GM12865 (cell line): ENCODE measurements at regions not wholly inside any gene's neighbourhood (a gene's known extent, or its start where the extent isn't known, plus 50 kb on each side); places are given as distances from the start of the nearest gene placed in this dataset.

ENCODE experiments used
- DNase-seq: peaks from one replicate; pipeline ENCODE4 v3.0.0; 2010; ENCODE audit warnings: low read depth
- H3K4me3 ChIP-seq: 2 replicates; pipeline ENCODE4 v1.5.1; 2011; ENCODE audit warnings: mild to moderate bottlenecking, low read depth, low read length, control low read depth
- TF ChIP-seq, protein P1 (sequence below): IDR thresholded peaks from 2 replicates; pipeline ENCODE4 v1.5.1; 2011; ENCODE audit warnings: low read length, control low read depth, low read depth, inconsistent platforms; ENCODE audit not compliant: insufficient read depth; ENCODE audit errors: missing control alignments

- H3K4me3 ChIP-seq = no peak overlapping the region
- DNase-seq = no peak
- TF ChIP-seq, protein P1, sequence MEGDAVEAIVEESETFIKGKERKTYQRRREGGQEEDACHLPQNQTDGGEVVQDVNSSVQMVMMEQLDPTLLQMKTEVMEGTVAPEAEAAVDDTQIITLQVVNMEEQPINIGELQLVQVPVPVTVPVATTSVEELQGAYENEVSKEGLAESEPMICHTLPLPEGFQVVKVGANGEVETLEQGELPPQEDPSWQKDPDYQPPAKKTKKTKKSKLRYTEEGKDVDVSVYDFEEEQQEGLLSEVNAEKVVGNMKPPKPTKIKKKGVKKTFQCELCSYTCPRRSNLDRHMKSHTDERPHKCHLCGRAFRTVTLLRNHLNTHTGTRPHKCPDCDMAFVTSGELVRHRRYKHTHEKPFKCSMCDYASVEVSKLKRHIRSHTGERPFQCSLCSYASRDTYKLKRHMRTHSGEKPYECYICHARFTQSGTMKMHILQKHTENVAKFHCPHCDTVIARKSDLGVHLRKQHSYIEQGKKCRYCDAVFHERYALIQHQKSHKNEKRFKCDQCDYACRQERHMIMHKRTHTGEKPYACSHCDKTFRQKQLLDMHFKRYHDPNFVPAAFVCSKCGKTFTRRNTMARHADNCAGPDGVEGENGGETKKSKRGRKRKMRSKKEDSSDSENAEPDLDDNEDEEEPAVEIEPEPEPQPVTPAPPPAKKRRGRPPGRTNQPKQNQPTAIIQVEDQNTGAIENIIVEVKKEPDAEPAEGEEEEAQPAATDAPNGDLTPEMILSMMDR = no peak
Measured at GRCh38 chr11:19445771-19446170, 205.0 kb upstream of the E2F8 start.

- no peak for DNase-seq
- TF ChIP-seq, protein P1 = no peak
- H3K4me3 ChIP-seq = no peak overlapping the region
Measured at GRCh38 chr11:19444231-19444630, 203.5 kb upstream of the E2F8 start.

GRCh38 chr11:19442554-19442910 lies 201.8 kb upstream of the E2F8 start:
- TF ChIP-seq, protein P1 = no peak
- no peak for DNase-seq
- H3K4me3 ChIP-seq = no peak overlapping the region

GRCh38 chr11:19441752-19442553 lies 201.2 kb upstream of the E2F8 start:
- peak overlapping the region; percentile 32 for H3K4me3 ChIP-seq
- DNase-seq = peak; percentile 90
- TF ChIP-seq, protein P1 = no peak

- TF ChIP-seq, protein P1 = no peak
- no peak overlapping the region for H3K4me3 ChIP-seq
- DNase-seq = no peak
Measured at GRCh38 chr11:19441288-19441687, 200.5 kb upstream of the E2F8 start.

- no peak overlapping the region for H3K4me3 ChIP-seq
- TF ChIP-seq, protein P1 = no peak
- no peak for DNase-seq
Measured at GRCh38 chr11:19437760-19438159, 197.0 kb upstream of the E2F8 start.

DNA sequence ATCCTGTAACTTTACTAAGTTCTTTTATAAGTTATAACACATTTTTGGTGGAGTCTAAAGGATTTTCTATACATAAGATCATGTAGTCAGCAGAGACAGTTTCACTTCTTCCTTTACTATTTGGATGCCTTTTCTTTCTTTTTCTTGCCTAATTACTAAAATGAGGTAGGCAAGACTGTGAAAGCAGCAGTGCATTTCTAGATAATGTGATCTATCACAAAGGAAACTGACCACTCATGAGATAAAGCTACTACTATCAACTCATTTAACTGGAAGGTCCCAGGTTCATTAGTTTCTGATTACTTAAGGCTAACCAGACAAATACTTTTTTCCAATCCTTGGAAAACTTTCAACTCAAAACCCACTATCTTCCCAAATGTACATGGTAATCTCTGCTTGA lies 196.2 kb upstream of the E2F8 start:
- DNase-seq = peak; percentile 41
- H3K4me3 ChIP-seq = no peak overlapping the region
- TF ChIP-seq, protein P1 = no peak
